HT-29 (cell line): ENCODE measurements at regions not wholly inside any gene's neighbourhood (a gene's known extent, or its start where the extent isn't known, plus 50 kb on each side); places are given as distances from the start of the nearest gene placed in this dataset.
"Not testable (repeated sequence)": the region's sequence is repeated elsewhere in the genome, so short reads cannot be mapped to it uniquely, and the experiment has no call there.

ENCODE experiments used
- DNase-seq: peaks from one replicate; pipeline ENCODE4 v3.0.0-alpha.2; 2015; ENCODE audit warnings: low spot score

GRCh38 chr12:80045594-80045993 is 53.7 kb upstream of the OTOGL start:
- DNase-seq = no peak

GRCh38 chr12:80044694-80045046 is 54.7 kb upstream of the OTOGL start:
- no peak for DNase-seq

- no peak for DNase-seq
These were observed 57.6 kb upstream of the OTOGL start for GRCh38 chr12:80041692-80042091.

GRCh38 chr12:80041071-80041470 is 58.3 kb upstream of the OTOGL start:
- DNase-seq = no peak

GRCh38 chr12:80040075-80040738 is 59.1 kb upstream of the OTOGL start:
- no peak for DNase-seq

GRCh38 chr12:80038062-80038560 is 61.2 kb upstream of the OTOGL start:
- no peak for DNase-seq

GRCh38 chr12:80033448-80033847 is 65.9 kb upstream of the OTOGL start:
- no peak for DNase-seq

- DNase-seq = no peak
These were observed 66.4 kb upstream of the OTOGL start for GRCh38 chr12:80032946-80033345.

- no peak for DNase-seq
These were observed 68.1 kb upstream of the OTOGL start for GRCh38 chr12:80031229-80031628.

GRCh38 chr12:80025638-80026037 is 73.7 kb upstream of the OTOGL start:
- DNase-seq = no peak

GRCh38 chr12:80019691-80020090 is 79.6 kb upstream of the OTOGL start:
- no peak for DNase-seq

GRCh38 chr12:80018119-80018518 is 81.2 kb upstream of the OTOGL start:
- DNase-seq = no peak

GRCh38 chr12:80017261-80017870 is 82.0 kb upstream of the OTOGL start:
- DNase-seq = no peak

GRCh38 chr12:80016684-80017083 is 81.8 kb upstream of the PPP1R12A start:
- DNase-seq = no peak

- no peak for DNase-seq
These were observed 80.8 kb upstream of the PPP1R12A start for GRCh38 chr12:80015660-80016059.

- DNase-seq = not testable (repeated sequence)
These were observed 68.8 kb upstream of the PPP1R12A start for GRCh38 chr12:80003744-80004143.

- DNase-seq = peak; percentile 19
These were observed 66.7 kb upstream of the PPP1R12A start for GRCh38 chr12:80001562-80001961.

GRCh38 chr12:80000831-80001230 is 65.9 kb upstream of the PPP1R12A start:
- DNase-seq = peak; percentile 7

- DNase-seq = no peak
These were observed 63.7 kb upstream of the PPP1R12A start for GRCh38 chr12:79998554-79998953.

- DNase-seq = no peak
These were observed 62.3 kb upstream of the PPP1R12A start for GRCh38 chr12:79997096-79997791.

- not testable (repeated sequence) for DNase-seq
These were observed 60.6 kb upstream of the PPP1R12A start for GRCh38 chr12:79995385-79996084.
